IMR-90 (cell line): ENCODE measurements at regions not wholly inside any gene's neighbourhood (a gene's known extent, or its start where the extent isn't known, plus 50 kb on each side); places are given as distances from the start of the nearest gene placed in this dataset.

Experiments used
- ATAC-seq: fragments of 200-7000 bp; cut with Tn5 transposase; 2 replicates; pipeline ENCODE4 v1.9.1; 2020; ENCODE audit warnings: low read depth, mild to moderate bottlenecking, moderate library complexity
- BruUV-seq: library from RNA; stranded (reverse); fragments of 400-500 nt; replicated peaks from 2 replicates; lab custom pipeline; 2021; lab: Mats Ljungman, UMichigan
- CTCF ChIA-PET: fragments of 300-600 bp; formaldehyde crosslinking; extraction: SDS; loops from one replicate; lab custom pipeline; 2021; ENCODE audit warnings: antibody characterized with exemption; lab: Yijun Ruan, JAX
- POLR2A ChIA-PET: fragments of 300-600 bp; sonication (Branson Sonifier 250); formaldehyde crosslinking; loops from one replicate; lab custom pipeline; 2022; ENCODE audit warnings: antibody characterized with exemption; ENCODE audit not compliant: unreplicated experiment; lab: Charles Lee
- DNase-seq: peaks from one replicate; pipeline ENCODE4 v3.0.0; 2013
- H2AFZ ChIP-seq: replicated peaks from 2 replicates; pipeline ENCODE3; 2013; ENCODE audit warnings: low read length, mild to moderate bottlenecking; ENCODE audit not compliant: poor library complexity
- H2AK5ac ChIP-seq: 2 replicates; pipeline ENCODE4 v1.6.1; 2013; ENCODE audit warnings: low read depth, low read length, inconsistent platforms
- H2AK9ac ChIP-seq: replicated peaks from 2 replicates; pipeline ENCODE3; 2013; ENCODE audit warnings: mild to moderate bottlenecking, low read depth, low read length, moderate library complexity; ENCODE audit not compliant: poor library complexity
- H2BK120ac ChIP-seq: 2 replicates; pipeline ENCODE4 v1.6.1; 2013; ENCODE audit warnings: low read depth, low read length, inconsistent platforms
- H2BK15ac ChIP-seq: 3 replicates; pipeline ENCODE4 v1.6.1; 2013; ENCODE audit warnings: low read depth, low read length, inconsistent platforms
- H2BK20ac ChIP-seq: 2 replicates; pipeline ENCODE4 v1.6.1; 2013; ENCODE audit warnings: low read depth, mild to moderate bottlenecking, inconsistent platforms, low read length, moderate library complexity
- H2BK5ac ChIP-seq: 2 replicates; pipeline ENCODE4 v1.6.1; 2013; ENCODE audit warnings: mild to moderate bottlenecking, low read depth, low read length, inconsistent platforms; ENCODE audit not compliant: poor library complexity, severe bottlenecking
- H3K14ac ChIP-seq: replicated peaks from 2 replicates; pipeline ENCODE4 v1.6.1; 2013; ENCODE audit warnings: low read depth, low read length, inconsistent platforms
- H3K18ac ChIP-seq: 2 replicates; pipeline ENCODE4 v1.6.1; 2013; ENCODE audit warnings: low read depth, low read length, control low read depth
- H3K23ac ChIP-seq: 2 replicates; pipeline ENCODE4 v1.6.1; 2013; ENCODE audit warnings: low read depth, low read length, inconsistent platforms
- H3K27ac ChIP-seq: 2 replicates; pipeline ENCODE4 v1.5.1; 2013; ENCODE audit warnings: mild to moderate bottlenecking, control low read depth, low read length; ENCODE audit not compliant: insufficient read depth
- H3K27me3 ChIP-seq: 2 replicates; pipeline ENCODE4 v1.6.1; 2013; ENCODE audit warnings: low read length; ENCODE audit not compliant: control insufficient read depth, insufficient read depth
- H3K36me3 ChIP-seq: 2 replicates; pipeline ENCODE4 v1.6.1; 2013; ENCODE audit warnings: low read length, mixed read lengths; ENCODE audit not compliant: control insufficient read depth, insufficient read depth
- H3K4ac ChIP-seq: 2 replicates; pipeline ENCODE4 v1.6.1; 2013; ENCODE audit warnings: low read depth, low read length, inconsistent platforms
- H3K4me1 ChIP-seq: 2 replicates; pipeline ENCODE4 v1.6.1; 2013; ENCODE audit warnings: low read length, mixed read lengths; ENCODE audit not compliant: control insufficient read depth, insufficient read depth
- H3K4me2 ChIP-seq: 2 replicates; pipeline ENCODE4 v1.6.1; 2013; ENCODE audit warnings: low read depth, mild to moderate bottlenecking, control low read depth, low read length, moderate library complexity
- H3K4me3 ChIP-seq: 2 replicates; pipeline ENCODE4 v1.5.1; 2013; ENCODE audit warnings: low read depth, mild to moderate bottlenecking, control low read depth, low read length, moderate library complexity; ENCODE audit not compliant: insufficient read depth
- H3K56ac ChIP-seq: 2 replicates; pipeline ENCODE4 v1.6.1; 2013; ENCODE audit warnings: low read length, inconsistent platforms; ENCODE audit not compliant: insufficient read depth; ENCODE audit errors: extremely low read depth
- H3K79me1 ChIP-seq, 2 experiments: 2 replicates each; pipeline ENCODE4 v1.6.1; 2013; ENCODE audit warnings: low read length in 2 of 2, inconsistent platforms in 1 of 2, low read depth in 1 of 2
- H3K9ac ChIP-seq: 2 replicates; pipeline ENCODE4 v1.6.1; 2013; ENCODE audit warnings: low read depth, low read length, control low read depth
- H3K9me1 ChIP-seq: 2 replicates; pipeline ENCODE4 v1.6.1; 2013; ENCODE audit warnings: low read length, inconsistent platforms; ENCODE audit not compliant: insufficient read depth
- H3K9me3 ChIP-seq: 2 replicates; pipeline ENCODE4 v1.6.1; 2013; ENCODE audit warnings: low read length; ENCODE audit not compliant: control insufficient read depth, insufficient read depth
- H4K20me1 ChIP-seq: 2 replicates; pipeline ENCODE4 v1.6.1; 2013; ENCODE audit warnings: low read length, inconsistent platforms; ENCODE audit not compliant: insufficient read depth
- H4K5ac ChIP-seq: 2 replicates; pipeline ENCODE4 v1.6.1; 2013; ENCODE audit warnings: mild to moderate bottlenecking, low read depth, low read length, control low read depth
- H4K8ac ChIP-seq, 2 experiments: 2 replicates each; pipeline ENCODE4 v1.6.1; 2013; ENCODE audit warnings: low read depth in 2 of 2, low read length in 2 of 2, control low read depth in 1 of 2, inconsistent platforms in 1 of 2
- H4K91ac ChIP-seq: 2 replicates; pipeline ENCODE4 v1.6.1; 2013; ENCODE audit warnings: low read depth, low read length, inconsistent platforms; ENCODE audit not compliant: insufficient read depth
- RCOR1 ChIP-seq: IDR thresholded peaks from 2 replicates; pipeline ENCODE4 v1.6.1; 2012; ENCODE audit warnings: mild to moderate bottlenecking, low read length, improper control_type of control experiment; ENCODE audit not compliant: insufficient replicate concordance
- WGBS, 2 experiments: methylation state at CpG; one replicate each; pipeline versions ENCODE4 v1.1.5 to v1.1.7; 2013; ENCODE audit warnings: missing lambda C conversion rate in 2 of 2; ENCODE audit not compliant: insufficient read length in 1 of 2; ENCODE audit errors: extremely low coverage in 2 of 2; 5-methylcytosine and 5-hydroxymethylcytosine counted together
- dilution Hi-C: fragments of 300-500 bp; cut with HindIII; formaldehyde crosslinking; loops from one replicate; pipeline ENCODE4 v1.14.3; 2018; ENCODE audit warnings: low sequenced_read_pairs; ENCODE audit not compliant: unreplicated experiment
- in situ Hi-C: fragments of 300-500 bp; cut with MboI; formaldehyde crosslinking; loops from 3 replicates; pipeline ENCODE4 v1.14.3; 2019; ENCODE audit warnings: low sequenced_read_pairs, inconsistent platforms, mixed read lengths
- intact Hi-C: fragments of 100-400 bp; cut with micrococcal nuclease; formaldehyde crosslinking; loops from 2 replicates; pipeline ENCODE4 v1.10.0; 2022

DNA sequence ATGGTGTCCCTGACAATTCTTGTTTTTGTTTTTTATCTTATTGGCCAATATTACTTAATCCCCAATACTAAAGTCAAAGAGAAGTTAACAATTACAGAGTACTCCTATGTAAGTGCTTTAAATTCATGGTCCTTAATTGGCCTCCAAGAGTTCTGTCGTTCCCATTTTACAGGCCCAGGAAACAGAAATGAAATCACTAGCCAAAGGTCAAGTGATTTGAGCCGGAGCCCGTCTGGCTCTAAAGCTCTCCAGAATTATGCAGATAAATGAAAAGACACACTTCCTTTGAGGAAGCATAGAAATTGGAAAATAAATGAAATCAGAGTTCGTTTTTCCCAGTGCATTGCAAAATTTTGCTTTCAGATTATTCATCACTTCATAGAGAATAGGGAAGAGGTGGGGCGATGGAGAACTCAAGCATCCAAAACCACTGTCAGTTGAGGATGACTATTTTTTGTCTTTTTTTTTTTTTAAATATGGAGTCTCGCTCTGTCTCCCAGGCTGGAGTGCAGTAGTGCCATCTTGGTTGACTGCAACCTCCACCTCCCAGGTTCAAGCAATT, 78.5 kb downstream of the MAP1LC3B2 start:
- no peak for TF ChIP-seq RCOR1
- Histone ChIP-seq H3K4me2 (no peak overlapping the region), H3K4me1 (no peaks in the 10 kb centered on the region), H3K9me3 (no peaks in the 10 kb centered on the region), H2AK9ac (no peak overlapping the region), H3K27me3 (peaks cover 16% of the 10 kb centered on the region), H2BK20ac (no peak overlapping the region), H3K79me1 (no peaks in the 10 kb centered on the region), H3K56ac (no peak overlapping the region), H3K4ac (no peak overlapping the region), H4K91ac (no peak overlapping the region), H2AK5ac (no peak overlapping the region), H4K8ac (no peak overlapping the region), H2BK5ac (no peak overlapping the region), H3K23ac (no peak overlapping the region), H3K27ac (no peak overlapping the region), H4K20me1 (no peaks in the 10 kb centered on the region), H3K9me1 (no peaks in the 10 kb centered on the region), H3K18ac (no peak overlapping the region), H3K36me3 (no peaks in the 10 kb centered on the region), H3K4me3 (no peak overlapping the region), H4K5ac (no peak overlapping the region), H2BK120ac (no peak overlapping the region), H2BK15ac (no peak overlapping the region), H2AFZ (no peak overlapping the region), H3K14ac (no peak overlapping the region), H3K9ac (no peak overlapping the region)
- ChIA-PET POLR2A (no interaction called here), CTCF (interaction anchor here (0.6 kb wide), 2 partner anchors 25 to 143 kb away, joined by 3 to 4 read pairs; no protein-coding TSS in a partner anchor)
- DNase-seq (no peak), ATAC-seq (no peak)
- in situ Hi-C loops = no loop called here
- intact Hi-C loops = no loop called here
- no CpG with 5 or more reads among the region's 6 CpGs for WGBS, 2 experiments
- BruUV-seq = no TSS peak
- dilution Hi-C loops = no loop called here
